ENCODE measurements at regions not wholly inside any gene's neighbourhood (a gene's known extent, or its start where the extent isn't known, plus 50 kb on each side); places are given as distances from the start of the nearest gene placed in this dataset.

- H3K4me1 Mint-ChIP-seq = no peaks in the 10 kb centered on the region
- H3K9me3 Mint-ChIP-seq = peaks cover 0 to 5% (median 2%) of the 10 kb centered on the region in 7 donors
- Histone ChIP-seq H3K79me2 (ENCODE audit: insufficient read depth, low read length) (no peaks in the 10 kb centered on the region), H3K9ac (ENCODE audit: insufficient read depth, low read length, poor library complexity, severe bottlenecking) (no peak overlapping the region), H3K27me3 (ENCODE audit: control insufficient read depth in 2 of 2, insufficient read depth in 2 of 2, low read length in 2 of 2) (no peaks in the 10 kb centered on the region), H3K4me3 (replicated peaks in 1 of 3; ENCODE audit: low read depth in 2 of 3, low read length in 3 of 3) (no peak overlapping the region), H3K9me3 (replicated peaks in 1 of 2; ENCODE audit: control insufficient read depth in 1 of 2, insufficient read depth in 1 of 2, low read length in 2 of 2) (no peaks in the 10 kb centered on the region), H2AFZ (ENCODE audit: insufficient read depth, low read depth, low read length, poor library complexity, severe bottlenecking) (no peak overlapping the region), H3K36me3 (replicated peaks in 1 of 2; ENCODE audit: control insufficient read depth in 1 of 2, insufficient read depth in 2 of 2, low read length in 2 of 2) (no peaks in the 10 kb centered on the region), H3K4me1 (ENCODE audit: control insufficient read depth in 1 of 2, insufficient read depth in 2 of 2, low read length in 2 of 2) (no peaks in the 10 kb centered on the region), H4K20me1 (ENCODE audit: insufficient read depth, low read length) (no peaks in the 10 kb centered on the region), H3K4me2 (replicated peaks; ENCODE audit: extremely low read depth, low read length, poor library complexity, severe bottlenecking) (no peak overlapping the region), H3K27ac (ENCODE audit: low read depth in 1 of 2, low read length in 2 of 2) (no peak overlapping the region)
- WGBS (ENCODE audit: insufficient coverage) = no CpG with 5 or more reads among the region's 4 CpGs
- no peak for TF ChIP-seq CTCF (IDR thresholded peaks at IDR 0.05)
- DNase-seq = no peak
- no peaks in the 10 kb centered on the region for H3K36me3 Mint-ChIP-seq
- no peak overlapping the region for H3K4me3 Mint-ChIP-seq
- H3K27me3 Mint-ChIP-seq (ENCODE audit: low read depth in 3 of 3) = peaks cover 0 to 2% (median 0%) of the 10 kb centered on the region in 3 donors
- intact Hi-C loops (cut with micrococcal nuclease) = no loop called here
- H3K27ac Mint-ChIP-seq = no peak overlapping the region
These were observed 173.4 kb upstream of the SATB2 start for GRCh38 chr2:199631129-199631528.

- H3K4me3 ChIP-seq (replicated peaks in 1 of 3; ENCODE audit: low read depth in 2 of 3, low read length in 3 of 3) = no peak overlapping the region
- no peak overlapping the region for H3K27ac ChIP-seq (ENCODE audit: low read depth in 1 of 2, low read length in 2 of 2)
- no peaks in the 10 kb centered on the region for H3K36me3 Mint-ChIP-seq
- no peak overlapping the region for H2AFZ ChIP-seq (ENCODE audit: insufficient read depth, low read depth, low read length, poor library complexity, severe bottlenecking)
- H3K79me2 ChIP-seq (ENCODE audit: insufficient read depth, low read length) = no peaks in the 10 kb centered on the region
- H3K27me3 Mint-ChIP-seq (ENCODE audit: low read depth in 3 of 3) = peaks cover 0 to 4% (median 0%) of the 10 kb centered on the region in 3 donors
- no peak overlapping the region for H3K4me2 ChIP-seq (replicated peaks; ENCODE audit: extremely low read depth, low read length, poor library complexity, severe bottlenecking)
- TF ChIP-seq CTCF (IDR thresholded peaks at IDR 0.05) = no peak
- H4K20me1 ChIP-seq (ENCODE audit: insufficient read depth, low read length) = no peaks in the 10 kb centered on the region
- no peak overlapping the region for H3K27ac Mint-ChIP-seq
- H3K9me3 Mint-ChIP-seq = peaks cover 0 to 2% (median 0%) of the 10 kb centered on the region in 7 donors
- no peaks in the 10 kb centered on the region for H3K36me3 ChIP-seq (replicated peaks in 1 of 2; ENCODE audit: control insufficient read depth in 1 of 2, insufficient read depth in 2 of 2, low read length in 2 of 2)
- H3K4me1 Mint-ChIP-seq = no peaks in the 10 kb centered on the region
- no peaks in the 10 kb centered on the region for H3K4me1 ChIP-seq (ENCODE audit: control insufficient read depth in 1 of 2, insufficient read depth in 2 of 2, low read length in 2 of 2)
- H3K9ac ChIP-seq (ENCODE audit: insufficient read depth, low read length, poor library complexity, severe bottlenecking) = no peak overlapping the region
- no peaks in the 10 kb centered on the region for H3K9me3 ChIP-seq (replicated peaks in 1 of 2; ENCODE audit: control insufficient read depth in 1 of 2, insufficient read depth in 1 of 2, low read length in 2 of 2)
- no peaks in the 10 kb centered on the region for H3K27me3 ChIP-seq (ENCODE audit: control insufficient read depth in 2 of 2, insufficient read depth in 2 of 2, low read length in 2 of 2)
- DNase-seq = no peak
- no peak overlapping the region for H3K4me3 Mint-ChIP-seq
- intact Hi-C loops (cut with micrococcal nuclease) = no loop called here
These were observed 171.6 kb upstream of the SATB2 start for GRCh38 chr2:199629301-199629700.

Measured in CD14-positive monocyte (primary cell).